H1 (cell line): ENCODE measurements at regions not wholly inside any gene's neighbourhood (a gene's known extent, or its start where the extent isn't known, plus 50 kb on each side); places are given as distances from the start of the nearest gene placed in this dataset.

ENCODE experiments used
- CTCF ChIA-PET: fragments of 300-600 bp; sonication (Branson Sonifier 250); formaldehyde crosslinking; loops from one replicate; lab custom pipeline; 2021; ENCODE audit not compliant: partially characterized antibody; lab: Charles Lee
- POLR2A ChIA-PET: fragments of 300-600 bp; sonication (Branson Sonifier 250); formaldehyde crosslinking; loops from one replicate; lab custom pipeline; 2021; ENCODE audit warnings: inconsistent platforms; ENCODE audit not compliant: partially characterized antibody; lab: Charles Lee
- DNase-seq, 2 experiments: peaks; one replicate each; pipeline versions ENCODE4 v3.0.0 to v3.0.0-alpha.2; 2010 to 2022; ENCODE audit warnings: low spot score in 2 of 2, low read depth in 1 of 2, mixed read lengths in 1 of 2
- FAIRE-seq: peaks from 2 replicates; lab custom pipeline; 2011; peaks lifted over from hg19 to GRCh38; lab: Jason Lieb, UNC
- H2AFZ ChIP-seq: 2 replicates; pipeline ENCODE4 v1.8.1; 2012; ENCODE audit warnings: low read length, inconsistent platforms
- H2AK5ac ChIP-seq: 2 replicates; pipeline ENCODE4 v1.6.1; 2013; ENCODE audit warnings: low read depth, low read length
- H2BK120ac ChIP-seq: replicated peaks from 2 replicates; pipeline ENCODE3; 2013; ENCODE audit warnings: low read depth, low read length, inconsistent platforms
- H2BK12ac ChIP-seq: 2 replicates; pipeline ENCODE4 v1.6.1; 2013; ENCODE audit warnings: low read depth, low read length
- H2BK15ac ChIP-seq: 2 replicates; pipeline ENCODE4 v1.6.1; 2013; ENCODE audit warnings: low read length
- H2BK20ac ChIP-seq: 2 replicates; pipeline ENCODE4 v1.6.1; 2013; ENCODE audit warnings: low read length
- H2BK5ac ChIP-seq: 2 replicates; pipeline ENCODE4 v1.6.1; 2013; ENCODE audit warnings: low read depth, low read length
- H3K14ac ChIP-seq: 2 replicates; pipeline ENCODE4 v1.6.1; 2013; ENCODE audit warnings: inconsistent platforms; ENCODE audit not compliant: insufficient read length
- H3K18ac ChIP-seq: 2 replicates; pipeline ENCODE4 v1.6.1; 2013; ENCODE audit warnings: low read length; ENCODE audit errors: extremely low read depth
- H3K23ac ChIP-seq: 2 replicates; pipeline ENCODE4 v1.6.1; 2013; ENCODE audit warnings: inconsistent platforms; ENCODE audit not compliant: insufficient read length
- H3K23me2 ChIP-seq: 2 replicates; pipeline ENCODE4 v1.6.1; 2013; ENCODE audit warnings: low read depth, low read length
- H3K27ac ChIP-seq: 2 replicates; pipeline ENCODE4 v1.6.1; 2011; ENCODE audit warnings: low read depth, low read length, inconsistent platforms
- H3K27me3 ChIP-seq, 4 experiments: replicated peaks in 1 of 4; 1 replicate in 1 of 4; 2 replicates in 3 of 4; pipeline versions ENCODE4 v1.6.1 to v1.8.1; 2011 to 2013; ENCODE audit warnings: low read length in 3 of 4, mild to moderate bottlenecking in 3 of 4, inconsistent platforms in 2 of 4, mixed read lengths in 2 of 4, moderate library complexity in 1 of 4; ENCODE audit not compliant: control insufficient read depth in 3 of 4, insufficient read depth in 3 of 4; ENCODE audit errors: extremely low read depth in 1 of 4
- H3K36me3 ChIP-seq, 4 experiments: 2 replicates each; pipeline versions ENCODE4 v1.6.1 to v1.8.1; 2011 to 2013; ENCODE audit warnings: mild to moderate bottlenecking in 4 of 4, low read length in 3 of 4, moderate library complexity in 2 of 4, control low read depth in 1 of 4, inconsistent platforms in 1 of 4; ENCODE audit not compliant: insufficient read depth in 4 of 4, control insufficient read depth in 2 of 4
- H3K4ac ChIP-seq: replicated peaks from 2 replicates; pipeline ENCODE3; 2013; ENCODE audit warnings: low read length, low read depth, mixed read lengths, inconsistent platforms; ENCODE audit not compliant: insufficient read length
- H3K4me1 ChIP-seq, 4 experiments: replicated peaks in 1 of 4; 1 replicate in 1 of 4; 2 replicates in 3 of 4; pipeline versions ENCODE4 v1.6.1 to v1.8.1; 2011 to 2013; ENCODE audit warnings: low read length in 3 of 4, inconsistent platforms in 2 of 4, mixed read lengths in 1 of 4; ENCODE audit not compliant: insufficient read depth in 4 of 4, control insufficient read depth in 3 of 4
- H3K4me2 ChIP-seq, 2 experiments: 2 replicates each; pipeline versions ENCODE4 v1.6.1 to v1.8.1; 2011 to 2013; ENCODE audit warnings: low read depth in 2 of 2, low read length in 2 of 2, control low read depth in 1 of 2, inconsistent platforms in 1 of 2, mild to moderate bottlenecking in 1 of 2; ENCODE audit not compliant: insufficient read depth in 1 of 2
- H3K4me3 ChIP-seq, 4 experiments: fragments of 200-600, 300-600 bp in 1 of 4; sonication (generic), shearing (Covaris generic), sonication (Bioruptor Twin) in 1 of 4; 2 replicates each; pipeline versions ENCODE4 v1.5.1 to v1.8.1; 2011 to 2016; ENCODE audit warnings: low read length in 4 of 4, low read depth in 3 of 4, control low read depth in 2 of 4, inconsistent platforms in 2 of 4, mild to moderate bottlenecking in 2 of 4, mixed read lengths in 1 of 4, moderate library complexity in 1 of 4; ENCODE audit not compliant: insufficient read depth in 2 of 4; ENCODE audit errors: extremely low read depth in 1 of 4
- H3K56ac ChIP-seq: replicated peaks from 2 replicates; pipeline ENCODE3; 2013; ENCODE audit warnings: low read depth, mild to moderate bottlenecking, mixed read lengths, low read length, inconsistent platforms; ENCODE audit not compliant: insufficient read length
- H3K79me1 ChIP-seq: 2 replicates; pipeline ENCODE4 v1.6.1; 2013; ENCODE audit warnings: low read depth, low read length, control low read depth
- H3K79me2 ChIP-seq, 2 experiments: 2 replicates each; pipeline versions ENCODE4 v1.6.1 to v1.8.1; 2012 to 2013; ENCODE audit warnings: low read length in 2 of 2, mild to moderate bottlenecking in 2 of 2, inconsistent platforms in 1 of 2; ENCODE audit not compliant: insufficient read depth in 2 of 2, control insufficient read depth in 1 of 2
- H3K9ac ChIP-seq, 4 experiments: replicated peaks in 1 of 4; 1 replicate in 1 of 4; 2 replicates in 3 of 4; pipeline versions ENCODE4 v1.6.1 to v1.8.1; 2011 to 2013; ENCODE audit warnings: low read depth in 3 of 4, low read length in 3 of 4, control low read depth in 2 of 4, mild to moderate bottlenecking in 2 of 4, moderate library complexity in 2 of 4, inconsistent platforms in 1 of 4; ENCODE audit errors: extremely low read depth in 1 of 4
- H3K9me3 ChIP-seq, 2 experiments: 2 replicates each; pipeline versions ENCODE4 v1.6.1 to v1.8.1; 2012 to 2013; ENCODE audit warnings: mild to moderate bottlenecking in 2 of 2, moderate library complexity in 2 of 2, control low read depth in 1 of 2, inconsistent platforms in 1 of 2, low read depth in 1 of 2, low read length in 1 of 2, mixed read lengths in 1 of 2; ENCODE audit not compliant: insufficient read depth in 2 of 2
- H4K20me1 ChIP-seq, 2 experiments: replicated peaks in 1 of 2; 2 replicates each; pipeline versions ENCODE3 to v1.8.1; 2011 to 2013; ENCODE audit warnings: inconsistent platforms in 2 of 2, low read length in 2 of 2, mild to moderate bottlenecking in 1 of 2; ENCODE audit not compliant: insufficient read depth in 2 of 2, control insufficient read depth in 1 of 2
- H4K5ac ChIP-seq: 2 replicates; pipeline ENCODE4 v1.6.1; 2013; ENCODE audit warnings: low read length, low read depth, mixed read lengths, inconsistent platforms; ENCODE audit not compliant: insufficient read length
- H4K8ac ChIP-seq: 2 replicates; pipeline ENCODE4 v1.8.0; 2013; ENCODE audit warnings: mild to moderate bottlenecking, moderate library complexity, low read length, inconsistent platforms; ENCODE audit not compliant: insufficient read depth; ENCODE audit errors: extremely low read depth
- H4K91ac ChIP-seq: replicated peaks from 2 replicates; pipeline ENCODE3; 2013; ENCODE audit warnings: low read length, mixed read lengths, inconsistent platforms; ENCODE audit not compliant: insufficient read length
- BACH1 ChIP-seq: IDR thresholded peaks from 2 replicates; pipeline ENCODE4 v1.6.1; 2012; ENCODE audit warnings: low read length, improper control_type of control experiment
- BRCA1 ChIP-seq: IDR thresholded peaks from 2 replicates; pipeline ENCODE4 v1.6.1; 2012; ENCODE audit warnings: low read depth, low read length, improper control_type of control experiment
- CBX5 ChIP-seq: fragments of 300-800, 300-1000 bp; sonication (generic); IDR thresholded peaks from 2 replicates; pipeline ENCODE4 v1.7.1; 2016; ENCODE audit warnings: antibody characterized with exemption, low read length, low read depth
- CEBPB ChIP-seq: IDR thresholded peaks from 2 replicates; pipeline ENCODE4 v1.6.1; 2012; ENCODE audit warnings: low read depth, low read length
- CHD1 ChIP-seq: IDR thresholded peaks from 2 replicates; pipeline ENCODE4 v1.6.1; 2012; ENCODE audit warnings: low read depth, low read length, improper control_type of control experiment
- EP300 ChIP-seq, 2 experiments: IDR thresholded peaks; 1 replicate in 1 of 2; 2 replicates in 1 of 2; pipeline ENCODE4 v1.6.1; 2011 to 2012; ENCODE audit warnings: low read depth in 2 of 2, low read length in 2 of 2, mild to moderate bottlenecking in 2 of 2, borderline replicate concordance in 1 of 2, inconsistent platforms in 1 of 2, moderate library complexity in 1 of 2
- EZH2 ChIP-seq: fragments of 200-600 bp; sonication (generic); IDR thresholded peaks from 2 replicates; pipeline ENCODE4 v1.7.1; 2012; ENCODE audit warnings: low read depth, mild to moderate bottlenecking, moderate library complexity, low read length, inconsistent platforms; ENCODE audit not compliant: severe bottlenecking
- FOSL1 ChIP-seq: IDR thresholded peaks from 2 replicates; pipeline ENCODE4 v1.6.1; 2011; ENCODE audit warnings: mild to moderate bottlenecking, low read depth, low read length, moderate library complexity; ENCODE audit not compliant: insufficient read depth
- HDAC2 ChIP-seq, 2 experiments: fragments of 300-600 bp in 1 of 2; sonication (generic) in 1 of 2; IDR thresholded peaks; 2 replicates each; pipeline ENCODE4 v1.6.1; 2011 to 2012; ENCODE audit warnings: low read depth in 2 of 2, low read length in 2 of 2, mild to moderate bottlenecking in 2 of 2, moderate library complexity in 2 of 2, borderline replicate concordance in 1 of 2, inconsistent platforms in 1 of 2
- MAX ChIP-seq: IDR thresholded peaks from 2 replicates; pipeline ENCODE4 v1.6.1; 2012; ENCODE audit warnings: inconsistent platforms
- POLR2A ChIP-seq, 2 experiments: IDR thresholded peaks; 1 replicate in 1 of 2; 2 replicates in 1 of 2; pipeline ENCODE4 v1.6.1; 2011; ENCODE audit warnings: low read depth in 2 of 2, low read length in 2 of 2, mild to moderate bottlenecking in 2 of 2; ENCODE audit errors: control extremely low read depth in 1 of 2
- RAD21 ChIP-seq, 2 experiments: IDR thresholded peaks in 1 of 2; conservative IDR thresholded peaks in 1 of 2; 2 replicates each; pipeline ENCODE4 v1.6.1; 2011; ENCODE audit warnings: low read depth in 2 of 2, low read length in 2 of 2, improper control_type of control experiment in 1 of 2, inconsistent platforms in 1 of 2, mild to moderate bottlenecking in 1 of 2, moderate library complexity in 1 of 2
- RBBP5 ChIP-seq: IDR thresholded peaks from 2 replicates; pipeline ENCODE4 v1.7.1; 2012; ENCODE audit warnings: low read depth, mild to moderate bottlenecking, inconsistent platforms, low read length, moderate library complexity, borderline replicate concordance
- SP2 ChIP-seq: IDR thresholded peaks from 2 replicates; pipeline ENCODE4 v1.6.1; 2012; ENCODE audit warnings: mild to moderate bottlenecking, low read length, inconsistent platforms
- TCF12 ChIP-seq: IDR thresholded peaks from 2 replicates; pipeline ENCODE4 v1.6.1; 2011; ENCODE audit warnings: low read depth, mild to moderate bottlenecking, low read length
- WGBS, 2 experiments: shearing (Covaris generic) in 1 of 2; methylation state at CpG; one replicate each; pipeline versions ENCODE4 v1.1.6 to v1.1.7; 2013 to 2015; ENCODE audit warnings: low lambda C conversion rate in 2 of 2, mixed read lengths in 2 of 2, inconsistent platforms in 1 of 2, low coverage in 1 of 2, missing lambda C conversion rate in 1 of 2; ENCODE audit not compliant: insufficient replicate concordance in 2 of 2, insufficient coverage in 1 of 2, insufficient read length in 1 of 2; ENCODE audit errors: extremely low coverage in 1 of 2, missing lambda C conversion rate in 1 of 2; 5-methylcytosine and 5-hydroxymethylcytosine counted together

- Histone ChIP-seq H4K91ac (no peak overlapping the region), H3K23ac (no peak overlapping the region), H3K4me3 (no peak overlapping the region), H3K4me1 (no peaks in the 10 kb centered on the region), H3K36me3 (no peaks in the 10 kb centered on the region), H3K18ac (no peak overlapping the region), H4K8ac (no peak overlapping the region), H3K27me3 (no peaks in the 10 kb centered on the region), H3K14ac (no peak overlapping the region), H3K9ac (no peak overlapping the region), H3K79me1 (no peaks in the 10 kb centered on the region), H3K79me2 (no peaks in the 10 kb centered on the region), H3K4me2 (no peak overlapping the region), H2BK15ac (no peak overlapping the region), H2BK120ac (no peak overlapping the region), H4K20me1 (no peaks in the 10 kb centered on the region), H3K23me2 (no peaks in the 10 kb centered on the region), H3K9me3 (no peaks in the 10 kb centered on the region), H2AFZ (no peak overlapping the region), H3K27ac (no peak overlapping the region), H2AK5ac (no peak overlapping the region), H3K4ac (no peak overlapping the region), H2BK20ac (no peak overlapping the region), H2BK5ac (no peak overlapping the region), H3K56ac (no peak overlapping the region), H4K5ac (no peak overlapping the region), H2BK12ac (no peak overlapping the region)
- FAIRE-seq (no peak), DNase-seq (no peak)
- CTCF ChIA-PET: interaction anchor here (0.6 kb wide), 1 partner anchor 791 kb away, joined by 4 read pairs; no protein-coding TSS in a partner anchor
- 100% methylated on average over 2 of the region's 2 CpGs; no CpG with 5 or more reads in 1 of the 2 experiments for WGBS, 2 experiments
- POLR2A ChIA-PET: no interaction called here
- no peak for TF ChIP-seq CBX5
- TF ChIP-seq RAD21 (IDR thresholded peaks at IDR 0.05 in 1 of 2, conservative IDR thresholded peaks at IDR 0.05 in 1 of 2; ENCODE audit: low read depth in 2 of 2, low read length in 2 of 2): no peak
- no peak for TF ChIP-seq HDAC2 (IDR thresholded peaks at IDR 0.05; ENCODE audit: borderline replicate concordance in 1 of 2, low read depth in 2 of 2, low read length in 2 of 2)
- TF ChIP-seq EP300 (IDR thresholded peaks at IDR 0.05; ENCODE audit: borderline replicate concordance in 1 of 2, low read depth in 2 of 2, low read length in 2 of 2): no peak
- no peak for TF ChIP-seq POLR2A (IDR thresholded peaks at IDR 0.05; ENCODE audit: control extremely low read depth in 1 of 2, low read depth in 2 of 2, low read length in 2 of 2)
- TF ChIP-seq BACH1: no peak
- no peak for TF ChIP-seq CHD1
- TF ChIP-seq CEBPB: no peak
- no peak for TF ChIP-seq BRCA1
- no peak for TF ChIP-seq TCF12
- TF ChIP-seq FOSL1: no peak
- TF ChIP-seq MAX: no peak
- TF ChIP-seq SP2: no peak
- TF ChIP-seq RBBP5: no peak
- TF ChIP-seq EZH2: no peak
Observed at GRCh38 chrX:15056044-15056443, 182.8 kb downstream of the MOSPD2 start.
